HCT116 (cell line): ENCODE measurements at regions not wholly inside any gene's neighbourhood (a gene's known extent, or its start where the extent isn't known, plus 50 kb on each side); places are given as distances from the start of the nearest gene placed in this dataset.

Experiments used
- ATAC-seq: fragments of 200-7000 bp; cut with Tn5 transposase; 2 replicates; pipeline ENCODE4 v1.9.1; 2020; ENCODE audit warnings: mild to moderate bottlenecking, moderate library complexity
- BruUV-seq: library from RNA; stranded (reverse); fragments of 400-500 nt; replicated peaks from 2 replicates; lab custom pipeline; 2021; lab: Mats Ljungman, UMichigan
- CTCF ChIA-PET: fragments of 300-600 bp; sonication (Branson Sonifier 250); formaldehyde crosslinking; loops from one replicate; lab custom pipeline; 2021; ENCODE audit warnings: antibody characterized with exemption; lab: Charles Lee
- POLR2A ChIA-PET: fragments of 300-600, 350-600 bp; sonication (Branson Sonifier 250); formaldehyde crosslinking; loops from one replicate; lab custom pipeline; 2021; ENCODE audit warnings: antibody characterized with exemption; lab: Charles Lee
- RAD21 ChIA-PET, 2 experiments: fragments of 300-600 bp; sonication (Branson Sonifier 250); formaldehyde crosslinking; loops; one replicate each; lab custom pipeline; 2023; ENCODE audit warnings: low total read pairs in 2 of 2; ENCODE audit not compliant: uncharacterized antibody in 2 of 2, unreplicated experiment in 2 of 2, low non-redundant PET in 1 of 2; lab: Charles Lee
- DNase-seq: peaks from one replicate; pipeline ENCODE4 v3.0.0-alpha.2; 2010; ENCODE audit warnings: low read depth, low spot score
- H2AFZ ChIP-seq: fragments of 200-600 bp; shearing (Covaris generic), sonication (generic); 2 replicates; pipeline ENCODE4 v1.6.1; 2017; ENCODE audit warnings: low read depth, mixed run types, mixed read lengths, antibody characterized with exemption, low read length; ENCODE audit not compliant: poor library complexity, severe bottlenecking
- H3K27ac ChIP-seq: 2 replicates; pipeline ENCODE4 v1.5.1; 2012; ENCODE audit warnings: low read depth, low read length
- H3K27me3 ChIP-seq: fragments of 200-600 bp; sonication (generic); 2 replicates; pipeline ENCODE4 v1.6.1; 2016; ENCODE audit warnings: mixed run types, low read length, mixed read lengths; ENCODE audit not compliant: insufficient read depth
- H3K36me3 ChIP-seq, 2 experiments: fragments of 200-500 bp in 1 of 2; fragments of 200-600 bp in 1 of 2; sonication (Bioruptor generic) in 1 of 2; sonication (generic) in 1 of 2; 2 replicates each; pipeline versions ENCODE4 v1.5.1 to v1.6.1; 2014 to 2016; ENCODE audit warnings: low read length in 2 of 2, inconsistent platforms in 1 of 2, mixed read lengths in 1 of 2, mixed run types in 1 of 2; ENCODE audit not compliant: insufficient read depth in 2 of 2, control insufficient read depth in 1 of 2
- H3K4me1 ChIP-seq, 2 experiments: fragments of 200-600 bp in 1 of 2; sonication (generic) in 1 of 2; 2 replicates each; pipeline versions ENCODE4 v1.5.1 to v1.6.1; 2012 to 2017; ENCODE audit warnings: low read length in 2 of 2, inconsistent platforms in 1 of 2, mild to moderate bottlenecking in 1 of 2, mixed read lengths in 1 of 2, mixed run types in 1 of 2, moderate library complexity in 1 of 2; ENCODE audit not compliant: insufficient read depth in 2 of 2, control insufficient read depth in 1 of 2
- H3K4me2 ChIP-seq: fragments of 200-600 bp; sonication (generic); 2 replicates; pipeline ENCODE4 v1.6.1; 2017; ENCODE audit warnings: mixed run types, low read length, mixed read lengths
- H3K4me3 ChIP-seq, 2 experiments: fragments of 200-600 bp in 1 of 2; sonication (generic) in 1 of 2; replicated peaks in 1 of 2; 2 replicates each; pipeline ENCODE4 v1.5.1; 2011 to 2016; ENCODE audit warnings: low read length in 2 of 2, control low read depth in 1 of 2, low read depth in 1 of 2, mild to moderate bottlenecking in 1 of 2, mixed read lengths in 1 of 2, mixed run types in 1 of 2
- H3K79me2 ChIP-seq: fragments of 200-600 bp; sonication (generic); 2 replicates; pipeline ENCODE4 v1.6.1; 2017; ENCODE audit warnings: mild to moderate bottlenecking, mixed run types, low read length, moderate library complexity, mixed read lengths; ENCODE audit not compliant: insufficient read depth
- H3K9ac ChIP-seq: fragments of 200-600 bp; sonication (generic); 2 replicates; pipeline ENCODE4 v1.6.1; 2016; ENCODE audit warnings: low read length, mixed read lengths
- H3K9me2 ChIP-seq: fragments of 200-600 bp; sonication (generic), shearing (Covaris generic); 2 replicates; pipeline ENCODE4 v1.6.1; 2017; ENCODE audit warnings: mixed run types, mild to moderate bottlenecking, moderate library complexity; ENCODE audit not compliant: insufficient read depth
- H3K9me3 ChIP-seq, 2 experiments: fragments of 200-500 bp in 1 of 2; fragments of 200-600 bp in 1 of 2; sonication (Bioruptor generic) in 1 of 2; sonication (generic) in 1 of 2; 2 replicates each; pipeline ENCODE4 v1.6.1; 2014 to 2017; ENCODE audit warnings: low read length in 2 of 2, mixed read lengths in 2 of 2, inconsistent platforms in 1 of 2, low read depth in 1 of 2, mild to moderate bottlenecking in 1 of 2, mixed run types in 1 of 2, moderate library complexity in 1 of 2; ENCODE audit not compliant: control insufficient read depth in 1 of 2, insufficient read depth in 1 of 2
- H4K20me1 ChIP-seq: fragments of 200-600 bp; sonication (generic), shearing (Covaris generic); 2 replicates; pipeline ENCODE4 v1.6.1; 2017; ENCODE audit warnings: mixed run types, mild to moderate bottlenecking, moderate library complexity; ENCODE audit not compliant: insufficient read depth
- ATF3 ChIP-seq: IDR thresholded peaks from 2 replicates; pipeline ENCODE4 v1.6.1; 2012
- CBX3 ChIP-seq: IDR thresholded peaks from 2 replicates; pipeline ENCODE4 v1.6.1; 2012; ENCODE audit warnings: low read depth
- CEBPB ChIP-seq: IDR thresholded peaks from 2 replicates; pipeline ENCODE4 v1.6.1; 2012; ENCODE audit warnings: low read depth
- CTCF ChIP-seq, 3 experiments: fragments of 200-600 bp in 1 of 3; sonication (generic) in 1 of 3; IDR thresholded peaks in 2 of 3; conservative IDR thresholded peaks in 1 of 3; 2 replicates each; pipeline ENCODE4 v1.5.1; 2012 to 2017; ENCODE audit warnings: low read depth in 2 of 3, low read length in 2 of 3, antibody characterized with exemption in 1 of 3, borderline replicate concordance in 1 of 3, control low read depth in 1 of 3, mild to moderate bottlenecking in 1 of 3, mixed read lengths in 1 of 3, mixed run types in 1 of 3, moderate library complexity in 1 of 3; ENCODE audit not compliant: insufficient read depth in 1 of 3
- EZH2 ChIP-seq: fragments of 200-600 bp; sonication (generic); IDR thresholded peaks from 2 replicates; pipeline ENCODE4 v1.6.1; 2017; ENCODE audit warnings: antibody characterized with exemption, mixed run types
- JUND ChIP-seq: IDR thresholded peaks from 2 replicates; pipeline ENCODE4 v1.6.1; 2012
- RAD21 ChIP-seq: IDR thresholded peaks from 2 replicates; pipeline ENCODE4 v1.6.1; 2012; ENCODE audit warnings: low read depth, mild to moderate bottlenecking
- REST ChIP-seq: IDR thresholded peaks from 2 replicates; pipeline ENCODE4 v1.6.1; 2012; ENCODE audit warnings: low read depth
- SP1 ChIP-seq: IDR thresholded peaks from 2 replicates; pipeline ENCODE4 v1.6.1; 2012; ENCODE audit warnings: low read depth
- SRF ChIP-seq: IDR thresholded peaks from 2 replicates; pipeline ENCODE4 v1.6.1; 2012; ENCODE audit warnings: low read depth
- TCF7L2 ChIP-seq: IDR thresholded peaks from 2 replicates; pipeline ENCODE4 v1.7.0; 2011; ENCODE audit warnings: borderline replicate concordance, inconsistent platforms; ENCODE audit not compliant: insufficient read depth, insufficient read length; ENCODE audit errors: extremely low read depth
- ZFX ChIP-seq: fragments of 450-650 bp; IDR thresholded peaks from 2 replicates; pipeline ENCODE4 v1.6.1; 2017
- intact Hi-C: fragments of 100-400 bp; cut with micrococcal nuclease; formaldehyde crosslinking; loops from 2 replicates; pipeline ENCODE4 v1.10.0; 2022
- TF ChIP-seq, protein P1 (sequence below): IDR thresholded peaks from 2 replicates; pipeline ENCODE4 v1.6.1; 2012

DNA sequence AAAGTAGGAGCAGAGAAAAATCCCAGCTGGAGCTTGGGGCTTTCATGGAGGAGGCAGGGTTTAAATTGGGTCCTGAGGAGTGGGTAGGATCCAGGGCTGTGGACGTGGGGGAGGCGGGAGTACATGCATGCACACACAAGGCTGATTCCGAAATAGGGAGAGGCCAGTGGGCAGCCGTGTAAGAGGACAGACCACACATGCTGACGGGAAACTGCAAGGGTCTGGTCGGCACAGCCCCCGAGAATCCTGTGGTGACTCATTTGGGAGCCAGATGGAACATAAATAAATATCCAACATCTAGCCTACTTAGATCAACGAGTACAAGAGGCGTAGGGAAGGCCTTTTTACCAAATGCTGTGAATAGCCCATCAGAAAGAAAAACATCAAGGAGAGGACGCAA lies 216.3 kb upstream of the ZNF507 start:
- Histone ChIP-seq H3K4me1 (no peaks in the 10 kb centered on the region), H4K20me1 (no peaks in the 10 kb centered on the region), H3K27ac (no peak overlapping the region), H3K9me2 (no peaks in the 10 kb centered on the region), H2AFZ (no peak overlapping the region), H3K4me2 (no peak overlapping the region), H3K27me3 (no peaks in the 10 kb centered on the region), H3K79me2 (no peaks in the 10 kb centered on the region), H3K9me3 (no peaks in the 10 kb centered on the region; a peak in 2 of 4 replicates), H3K36me3 (no peaks in the 10 kb centered on the region), H3K4me3 (no peak overlapping the region), H3K9ac (no peak overlapping the region)
- no peak for DNase-seq
- ATAC-seq, result no peak
- CTCF ChIA-PET, result no interaction called here
- RAD21 ChIA-PET, result no interaction called here
- POLR2A ChIA-PET, result no interaction called here
- intact Hi-C loops, result no loop called here
- TF ChIP-seq CTCF (IDR thresholded peaks at IDR 0.05 in 2 of 3, conservative IDR thresholded peaks at IDR 0.05 in 1 of 3; ENCODE audit: borderline replicate concordance in 1 of 3, insufficient read depth in 1 of 3, low read depth in 2 of 3, low read length in 2 of 3) (no peak), RAD21 (no peak), TCF7L2 (no peak), SP1 (no peak), SRF (no peak), ZFX (no peak)
- no TSS peak for BruUV-seq

DNA sequence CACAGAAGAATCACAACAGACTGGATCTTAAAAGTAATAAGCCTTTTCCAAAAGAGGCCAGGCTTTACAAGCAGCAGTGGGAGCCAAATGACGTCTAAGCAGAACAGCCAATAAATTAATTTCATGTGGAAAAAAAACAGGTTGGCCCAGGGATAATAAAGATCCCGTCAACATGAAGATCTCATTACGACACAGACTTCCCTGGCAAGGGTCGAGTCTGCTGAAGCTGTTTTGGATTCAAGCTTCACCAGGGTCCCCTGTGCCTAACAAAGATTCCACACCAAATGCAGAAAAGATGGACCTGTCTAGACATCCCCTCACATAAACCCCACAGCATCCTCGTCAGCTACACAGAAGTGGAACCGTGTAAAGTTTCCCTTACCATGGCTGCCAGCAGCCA lies 215.1 kb upstream of the ZNF507 start:
- no peaks in the 10 kb centered on the region for H4K20me1 ChIP-seq
- no peaks in the 10 kb centered on the region for H3K36me3 ChIP-seq
- no TSS peak for BruUV-seq
- H3K9me3 ChIP-seq, result no peaks in the 10 kb centered on the region; a peak in 2 of 4 replicates
- H3K4me3 ChIP-seq, result no peak overlapping the region
- no peaks in the 10 kb centered on the region for H3K27me3 ChIP-seq
- no peak overlapping the region for H3K27ac ChIP-seq
- H3K9ac ChIP-seq, result no peak overlapping the region
- H3K9me2 ChIP-seq, result no peaks in the 10 kb centered on the region
- H3K4me1 ChIP-seq, result no peaks in the 10 kb centered on the region
- ChIA-PET POLR2A (no interaction called here), RAD21 (no interaction called here), CTCF (no interaction called here)
- intact Hi-C loops, result no loop called here
- no peak overlapping the region for H3K4me2 ChIP-seq
- ATAC-seq (no peak), DNase-seq (no peak)
- no peak overlapping the region for H2AFZ ChIP-seq
- H3K79me2 ChIP-seq, result no peaks in the 10 kb centered on the region
- no peak for TF ChIP-seq RAD21
- no peak for TF ChIP-seq CTCF (IDR thresholded peaks at IDR 0.05 in 2 of 3, conservative IDR thresholded peaks at IDR 0.05 in 1 of 3; ENCODE audit: borderline replicate concordance in 1 of 3, insufficient read depth in 1 of 3, low read depth in 2 of 3, low read length in 2 of 3)
- no peak for TF ChIP-seq CBX3
- TF ChIP-seq CEBPB, result no peak
- no peak for TF ChIP-seq EZH2
- TF ChIP-seq ZFX, result no peak
- no peak for TF ChIP-seq REST
- no peak for TF ChIP-seq JUND
- TF ChIP-seq ATF3, result no peak
- TF ChIP-seq, protein P1, sequence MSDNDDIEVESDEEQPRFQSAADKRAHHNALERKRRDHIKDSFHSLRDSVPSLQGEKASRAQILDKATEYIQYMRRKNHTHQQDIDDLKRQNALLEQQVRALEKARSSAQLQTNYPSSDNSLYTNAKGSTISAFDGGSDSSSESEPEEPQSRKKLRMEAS, result no peak
